Prostate gland (tissue), 2 donors: ENCODE measurements at regions not wholly inside any gene's neighbourhood (a gene's known extent, or its start where the extent isn't known, plus 50 kb on each side); places are given as distances from the start of the nearest gene placed in this dataset.

Experiments used
- POLR2A ChIP-seq: fragments of 450-650 bp; IDR thresholded peaks from one replicate; pipeline ENCODE4 v1.6.1; 2016; ENCODE audit warnings: antibody characterized with exemption, mild to moderate bottlenecking
- POLR2AphosphoS5 ChIP-seq: sonication (generic); formaldehyde crosslinking; IDR thresholded peaks from one replicate; pipeline ENCODE4 v1.6.1; 2017; ENCODE audit warnings: antibody characterized with exemption
- TF ChIP-seq, protein P1 (sequence below), 4 experiments: fragments of 200-600 bp in 2 of 4; fragments of 450-650 bp in 2 of 4; sonication (generic) in 2 of 4; IDR thresholded peaks; 1 replicate in 3 of 4; 2 replicates in 1 of 4; pipeline ENCODE4 v1.5.1; 2016 to 2019; ENCODE audit warnings: antibody characterized with exemption in 4 of 4, mild to moderate bottlenecking in 2 of 4, moderate library complexity in 2 of 4

DNA sequence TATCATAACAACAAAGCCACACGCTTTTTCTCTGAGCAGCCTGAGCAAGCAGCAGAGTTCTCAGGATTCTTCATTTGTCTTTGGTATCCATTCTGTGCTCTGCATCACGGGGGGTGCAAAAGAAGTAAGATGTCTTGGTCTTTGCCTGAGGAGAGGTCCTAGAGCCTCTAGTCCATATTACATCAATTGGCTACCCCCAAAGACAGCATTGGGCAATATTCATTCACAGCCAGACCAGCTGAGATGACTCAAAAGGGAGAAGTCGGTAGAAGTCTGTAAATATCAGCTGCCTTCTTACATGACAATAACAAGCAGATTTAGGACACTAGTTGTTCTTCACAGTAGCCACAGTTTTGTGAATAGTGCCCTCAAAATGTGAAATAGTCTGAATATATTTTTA is 66.6 kb downstream of the FZD1 start:
- TF ChIP-seq, protein P1, sequence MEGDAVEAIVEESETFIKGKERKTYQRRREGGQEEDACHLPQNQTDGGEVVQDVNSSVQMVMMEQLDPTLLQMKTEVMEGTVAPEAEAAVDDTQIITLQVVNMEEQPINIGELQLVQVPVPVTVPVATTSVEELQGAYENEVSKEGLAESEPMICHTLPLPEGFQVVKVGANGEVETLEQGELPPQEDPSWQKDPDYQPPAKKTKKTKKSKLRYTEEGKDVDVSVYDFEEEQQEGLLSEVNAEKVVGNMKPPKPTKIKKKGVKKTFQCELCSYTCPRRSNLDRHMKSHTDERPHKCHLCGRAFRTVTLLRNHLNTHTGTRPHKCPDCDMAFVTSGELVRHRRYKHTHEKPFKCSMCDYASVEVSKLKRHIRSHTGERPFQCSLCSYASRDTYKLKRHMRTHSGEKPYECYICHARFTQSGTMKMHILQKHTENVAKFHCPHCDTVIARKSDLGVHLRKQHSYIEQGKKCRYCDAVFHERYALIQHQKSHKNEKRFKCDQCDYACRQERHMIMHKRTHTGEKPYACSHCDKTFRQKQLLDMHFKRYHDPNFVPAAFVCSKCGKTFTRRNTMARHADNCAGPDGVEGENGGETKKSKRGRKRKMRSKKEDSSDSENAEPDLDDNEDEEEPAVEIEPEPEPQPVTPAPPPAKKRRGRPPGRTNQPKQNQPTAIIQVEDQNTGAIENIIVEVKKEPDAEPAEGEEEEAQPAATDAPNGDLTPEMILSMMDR (IDR thresholded peaks at IDR 0.05): no peak
- TF ChIP-seq POLR2AphosphoS5: no peak
- no peak for TF ChIP-seq POLR2A
